HG03045 (cell line): ENCODE measurements at regions not wholly inside any gene's neighbourhood (a gene's known extent, or its start where the extent isn't known, plus 50 kb on each side); places are given as distances from the start of the nearest gene placed in this dataset.
"Not testable (repeated sequence)": the region's sequence is repeated elsewhere in the genome, so short reads cannot be mapped to it uniquely, and the experiment has no call there.

Experiments
- ATAC-seq: cut with Tn5 transposase; IDR thresholded peaks from one replicate; pipeline ENCODE4 v1.9.1; 2021; ENCODE audit warnings: mild to moderate bottlenecking, moderate library complexity; ENCODE audit not compliant: unreplicated experiment

- ATAC-seq: not testable (repeated sequence)
Measured at GRCh38 chr2:110394769-110395168, 77.8 kb downstream of the LIMS4 start.

- not testable (repeated sequence) for ATAC-seq
Measured at GRCh38 chr2:110392366-110392765, 80.2 kb downstream of the LIMS4 start.

GRCh38 chr2:110391035-110391418 lies 81.6 kb downstream of the LIMS4 start:
- not testable (repeated sequence) for ATAC-seq

- not testable (repeated sequence) for ATAC-seq
Measured at GRCh38 chr2:110390351-110391034, 82.1 kb downstream of the LIMS4 start.

GRCh38 chr2:110387044-110387443 lies 85.6 kb downstream of the LIMS4 start:
- not testable (repeated sequence) for ATAC-seq

GRCh38 chr2:110386546-110386945 lies 86.1 kb downstream of the LIMS4 start:
- not testable (repeated sequence) for ATAC-seq

GRCh38 chr2:110384736-110385119 lies 87.9 kb downstream of the LIMS4 start:
- not testable (repeated sequence) for ATAC-seq

- not testable (repeated sequence) for ATAC-seq
Measured at GRCh38 chr2:110384109-110384735, 88.4 kb downstream of the LIMS4 start.

GRCh38 chr2:110383163-110384048 lies 89.2 kb downstream of the LIMS4 start:
- not testable (repeated sequence) for ATAC-seq

- not testable (repeated sequence) for ATAC-seq
Measured at GRCh38 chr2:110373519-110373918, 99.1 kb downstream of the LIMS4 start.

- not testable (repeated sequence) for ATAC-seq
Measured at GRCh38 chr2:110371633-110372032, 101.0 kb downstream of the LIMS4 start.

GRCh38 chr2:110357616-110358015 lies 115.0 kb downstream of the LIMS4 start:
- ATAC-seq: not testable (repeated sequence)

- ATAC-seq: not testable (repeated sequence)
Measured at GRCh38 chr2:110354294-110355018, 118.2 kb downstream of the LIMS4 start.

- ATAC-seq: not testable (repeated sequence)
Measured at GRCh38 chr2:110350718-110351117, 121.9 kb downstream of the LIMS4 start.

- not testable (repeated sequence) for ATAC-seq
Measured at GRCh38 chr2:110348902-110349301, 123.7 kb downstream of the LIMS4 start.

- not testable (repeated sequence) for ATAC-seq
Measured at GRCh38 chr2:110344405-110345035, 128.1 kb downstream of the LIMS4 start.

- not testable (repeated sequence) for ATAC-seq
Measured at GRCh38 chr2:110342077-110342476, 129.7 kb upstream of the MTLN start.

GRCh38 chr2:110339126-110339525 lies 126.8 kb upstream of the MTLN start:
- not testable (repeated sequence) for ATAC-seq

GRCh38 chr2:110338277-110339003 lies 126.1 kb upstream of the MTLN start:
- not testable (repeated sequence) for ATAC-seq
